HEK293 (cell line): ENCODE measurements at regions not wholly inside any gene's neighbourhood (a gene's known extent, or its start where the extent isn't known, plus 50 kb on each side); places are given as distances from the start of the nearest gene placed in this dataset.

Experiments
- ZNF404 ChIP-seq: fragments of 450-650 bp; formaldehyde crosslinking; IDR thresholded peaks from 2 replicates; pipeline ENCODE4 v1.5.1; 2017; ENCODE audit warnings: missing biosample characterization, missing genetic modification characterization
- TF ChIP-seq, protein P1 (sequence below): fragments of 450-650 bp; formaldehyde crosslinking; IDR thresholded peaks from 2 replicates; pipeline ENCODE4 v1.5.1; 2017; ENCODE audit warnings: missing biosample characterization, missing genetic modification characterization

- TF ChIP-seq, protein P1, sequence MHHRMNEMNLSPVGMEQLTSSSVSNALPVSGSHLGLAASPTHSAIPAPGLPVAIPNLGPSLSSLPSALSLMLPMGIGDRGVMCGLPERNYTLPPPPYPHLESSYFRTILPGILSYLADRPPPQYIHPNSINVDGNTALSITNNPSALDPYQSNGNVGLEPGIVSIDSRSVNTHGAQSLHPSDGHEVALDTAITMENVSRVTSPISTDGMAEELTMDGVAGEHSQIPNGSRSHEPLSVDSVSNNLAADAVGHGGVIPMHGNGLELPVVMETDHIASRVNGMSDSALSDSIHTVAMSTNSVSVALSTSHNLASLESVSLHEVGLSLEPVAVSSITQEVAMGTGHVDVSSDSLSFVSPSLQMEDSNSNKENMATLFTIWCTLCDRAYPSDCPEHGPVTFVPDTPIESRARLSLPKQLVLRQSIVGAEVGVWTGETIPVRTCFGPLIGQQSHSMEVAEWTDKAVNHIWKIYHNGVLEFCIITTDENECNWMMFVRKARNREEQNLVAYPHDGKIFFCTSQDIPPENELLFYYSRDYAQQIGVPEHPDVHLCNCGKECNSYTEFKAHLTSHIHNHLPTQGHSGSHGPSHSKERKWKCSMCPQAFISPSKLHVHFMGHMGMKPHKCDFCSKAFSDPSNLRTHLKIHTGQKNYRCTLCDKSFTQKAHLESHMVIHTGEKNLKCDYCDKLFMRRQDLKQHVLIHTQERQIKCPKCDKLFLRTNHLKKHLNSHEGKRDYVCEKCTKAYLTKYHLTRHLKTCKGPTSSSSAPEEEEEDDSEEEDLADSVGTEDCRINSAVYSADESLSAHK (tag by site-specific recombination) = no peak
- TF ChIP-seq ZNF404 (tag by site-specific recombination) = no peak
Observed at GRCh38 chr4:31375936-31376335, 655.8 kb downstream of the PCDH7 start.
